AG10803 (cell line): ENCODE measurements at regions not wholly inside any gene's neighbourhood (a gene's known extent, or its start where the extent isn't known, plus 50 kb on each side); places are given as distances from the start of the nearest gene placed in this dataset.

Experiments used
- DNase-seq: peaks from one replicate; pipeline ENCODE4 v3.0.0; 2010; ENCODE audit warnings: low read depth
- H3K4me3 ChIP-seq: 2 replicates; pipeline ENCODE4 v1.5.1; 2011; ENCODE audit warnings: mild to moderate bottlenecking, low read length, control low read depth
- CTCF ChIP-seq: conservative IDR thresholded peaks from 2 replicates; pipeline ENCODE4 v1.5.1; 2011; ENCODE audit warnings: mild to moderate bottlenecking, low read length, control low read depth, inconsistent platforms

DNA sequence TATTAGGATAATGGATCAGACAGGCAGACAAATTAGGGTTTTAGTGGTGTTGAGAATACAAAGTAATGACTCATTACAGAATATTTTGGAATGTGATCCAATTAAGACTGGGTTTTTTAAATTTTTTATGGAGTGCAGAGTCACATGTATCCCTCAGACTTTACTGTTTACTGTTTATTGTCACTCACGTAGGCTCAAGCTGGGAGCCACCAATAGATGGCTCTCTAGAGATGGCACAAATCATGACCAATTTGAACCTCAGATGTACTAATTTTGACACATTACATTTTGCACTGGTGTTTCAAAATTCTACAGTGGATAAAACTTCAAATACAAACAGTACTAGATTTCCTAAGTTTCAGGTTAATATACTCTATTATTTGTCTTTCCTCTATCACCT lies 53.6 kb upstream of the ANO3 start:
- no peak overlapping the region for H3K4me3 ChIP-seq
- no peak for DNase-seq
- no peak; the same call in 1 of the 2 replicates for TF ChIP-seq CTCF
